Fibroblast of mammary gland (primary cell): ENCODE measurements at regions not wholly inside any gene's neighbourhood (a gene's known extent, or its start where the extent isn't known, plus 50 kb on each side); places are given as distances from the start of the nearest gene placed in this dataset.
"Not testable (repeated sequence)": the region's sequence is repeated elsewhere in the genome, so short reads cannot be mapped to it uniquely, and the experiment has no call there.

Source experiments
- DNase-seq: peaks from one replicate; pipeline ENCODE4 v3.0.0-alpha.2; 2010; ENCODE audit warnings: low read depth
- H3K4me3 ChIP-seq: 2 replicates; pipeline ENCODE4 v1.5.1; 2011; ENCODE audit warnings: low read depth, mild to moderate bottlenecking, low read length, moderate library complexity; ENCODE audit not compliant: control insufficient read depth
- CTCF ChIP-seq: conservative IDR thresholded peaks from 2 replicates; pipeline ENCODE4 v1.5.1; 2011; ENCODE audit warnings: low read depth, low read length, inconsistent platforms; ENCODE audit not compliant: control insufficient read depth, insufficient read depth

- no peak for DNase-seq
- no peak for TF ChIP-seq CTCF
- H3K4me3 ChIP-seq: no peak overlapping the region
Observed at GRCh38 chr13:22961835-22962537, 218.8 kb upstream of the SGCG start.

DNA sequence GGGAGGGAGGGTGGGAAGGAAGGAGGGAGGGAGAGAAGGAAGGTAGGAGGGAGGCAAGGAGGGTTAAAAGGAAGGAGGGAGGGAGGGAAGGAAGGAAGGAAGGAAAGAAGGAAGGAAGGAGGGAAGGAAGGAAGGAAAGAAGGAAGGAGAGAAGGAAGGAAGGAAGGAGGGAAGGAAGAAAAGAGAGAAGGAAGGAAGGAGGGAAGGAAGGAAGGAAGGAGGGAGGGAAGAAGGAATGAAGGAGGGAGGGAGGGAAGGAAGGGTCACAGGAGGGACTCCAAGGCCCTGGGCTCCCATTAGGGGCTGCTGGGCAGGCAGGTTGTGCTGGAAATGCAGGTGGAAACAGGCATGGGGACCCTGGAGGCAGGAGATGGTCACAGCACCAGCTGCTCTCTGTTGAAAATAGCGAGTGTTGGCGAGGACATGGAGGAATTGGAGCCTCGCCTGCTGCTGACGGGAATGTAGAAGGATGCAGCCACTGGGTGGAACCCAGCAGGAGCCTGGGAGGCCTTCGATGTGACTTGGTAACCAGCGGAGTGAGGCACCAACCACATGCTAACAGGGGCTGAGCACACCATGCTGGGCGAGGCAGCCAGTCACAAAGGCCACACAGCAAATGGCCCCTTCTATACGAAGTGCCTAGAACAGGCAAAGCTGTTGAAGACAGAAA is 217.3 kb upstream of the SGCG start:
- not testable (repeated sequence) for DNase-seq, H3K4me3 ChIP-seq

- DNase-seq: no peak
- no peak overlapping the region for H3K4me3 ChIP-seq
- TF ChIP-seq CTCF: no peak
Observed at GRCh38 chr13:22964245-22964966, 216.4 kb upstream of the SGCG start.

DNA sequence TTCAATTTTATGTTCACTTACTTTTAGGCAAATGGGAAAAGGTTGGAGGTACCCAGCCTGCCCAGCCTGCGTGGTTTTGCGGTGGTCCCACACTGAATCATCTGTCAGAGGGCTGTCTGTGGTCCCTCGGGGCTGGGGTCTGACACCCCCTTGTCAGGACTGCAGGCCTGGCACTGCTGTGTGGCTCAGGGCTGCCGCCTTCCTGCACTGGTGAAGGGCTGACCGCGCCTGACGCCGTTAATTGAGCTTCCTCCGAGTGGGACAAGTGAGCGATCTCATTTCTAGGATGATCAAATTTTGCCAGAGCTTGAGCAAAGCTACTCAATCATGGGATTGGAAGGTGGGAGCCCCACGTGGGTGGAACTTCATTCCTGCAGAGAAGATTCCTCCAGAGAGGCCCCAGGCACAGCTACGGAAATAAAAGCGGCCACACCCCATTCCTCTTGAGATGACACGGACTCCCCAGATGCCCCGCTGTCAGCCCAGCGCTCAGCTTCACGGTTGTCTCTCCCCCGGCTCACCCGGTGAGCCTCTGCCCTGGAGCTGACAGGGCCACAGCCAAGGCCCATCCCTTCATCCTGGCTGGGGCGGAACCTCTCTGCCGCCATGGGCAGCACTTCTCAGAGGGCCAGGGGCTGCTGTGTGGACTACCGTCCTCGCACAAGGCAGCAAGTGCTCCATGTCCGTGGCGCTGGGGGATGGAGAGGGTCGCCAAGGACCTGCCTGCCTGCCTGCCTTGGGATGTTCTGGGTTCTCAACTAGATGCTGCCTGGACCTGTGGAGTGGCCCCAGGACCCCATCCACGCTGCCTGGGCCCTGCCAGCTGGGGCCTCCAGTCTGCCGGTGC is 215.5 kb upstream of the SGCG start:
- H3K4me3 ChIP-seq, DNase-seq: not testable (repeated sequence)

DNA sequence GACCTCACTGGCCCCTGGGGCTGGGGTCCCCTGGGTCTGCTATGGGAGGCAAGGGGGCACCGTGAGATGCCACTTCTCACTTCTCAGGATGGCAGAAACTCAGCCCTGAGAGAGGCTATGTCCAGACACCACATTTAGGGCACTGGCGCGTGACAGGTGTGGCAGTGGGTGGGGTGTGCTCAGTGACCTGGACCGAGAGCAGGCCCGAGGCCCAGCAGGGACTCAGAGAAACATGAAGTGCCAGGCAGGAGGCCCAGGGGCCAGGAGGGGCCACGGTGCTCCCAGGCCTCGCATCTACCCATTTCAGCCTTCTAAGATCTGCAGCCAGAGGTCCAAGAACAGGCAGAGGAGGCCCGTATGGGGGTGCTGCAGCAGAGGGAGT is 214.9 kb upstream of the SGCG start:
- H3K4me3 ChIP-seq, DNase-seq: not testable (repeated sequence)

DNA sequence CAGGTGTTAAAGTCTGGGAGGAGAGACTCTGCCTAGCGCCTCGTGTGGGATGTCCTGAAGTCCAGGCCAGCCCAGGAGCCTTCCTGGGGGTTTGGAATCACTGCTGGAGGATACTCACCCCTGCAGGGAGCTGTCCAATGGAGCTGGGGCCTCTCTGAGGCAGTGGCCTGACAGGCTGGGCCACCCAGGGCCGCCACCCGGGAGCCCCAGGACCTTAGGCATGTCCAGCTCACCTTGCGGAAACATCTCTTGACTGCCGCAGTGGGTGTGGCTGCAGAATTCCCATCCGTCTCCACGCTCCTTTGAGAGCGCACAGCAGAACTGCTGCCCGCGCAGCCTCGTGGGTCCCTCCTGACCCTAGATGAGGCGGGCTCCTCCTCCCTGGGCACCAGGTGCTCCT is 214.0 kb upstream of the SGCG start:
- not testable (repeated sequence) for H3K4me3 ChIP-seq, DNase-seq

- TF ChIP-seq CTCF: no peak
Observed at GRCh38 chr13:22967669-22968068, 213.1 kb upstream of the SGCG start.

DNA sequence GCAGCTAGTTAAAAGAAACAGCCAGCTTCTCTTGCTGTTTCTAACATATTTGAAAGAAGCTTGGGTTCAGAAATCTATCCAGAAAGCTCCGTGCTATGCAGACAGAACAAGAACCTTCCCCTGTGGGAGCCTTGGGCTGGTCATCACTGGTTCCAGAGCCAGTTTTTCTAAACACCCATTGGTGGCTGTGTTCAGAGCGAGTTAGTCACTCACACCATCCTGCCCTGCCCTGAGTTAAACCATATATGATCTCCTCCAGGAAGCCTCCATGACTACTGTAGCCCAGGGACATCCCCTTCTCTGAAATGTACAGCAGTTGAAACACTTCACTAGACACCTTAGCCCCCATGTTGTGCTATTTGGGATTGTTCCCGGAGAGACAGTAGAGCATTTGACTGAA is 200.8 kb upstream of the SGCG start:
- no peak overlapping the region for H3K4me3 ChIP-seq
- no peak for DNase-seq
- TF ChIP-seq CTCF: no peak

More at GRCh38 chr13:22967669-22968068, 213.1 kb upstream of the SGCG start:
- no peak for DNase-seq
- no peak overlapping the region for H3K4me3 ChIP-seq
